Prostate gland (tissue), 2 donors: ENCODE measurements at regions not wholly inside any gene's neighbourhood (a gene's known extent, or its start where the extent isn't known, plus 50 kb on each side); places are given as distances from the start of the nearest gene placed in this dataset.

Source experiments
- DNase-seq: peaks from one replicate; pipeline ENCODE4 v3.0.0-alpha.2; 2019; ENCODE audit warnings: low spot score
- H3K27ac ChIP-seq, 2 donors: fragments of 200-600 bp; sonication (generic); 2 replicates each; pipeline ENCODE4 v1.5.1; 2017 to 2019
- H3K27me3 ChIP-seq: fragments of 200-600 bp; sonication (generic); replicated peaks from 2 replicates; pipeline ENCODE4 v1.5.1; 2019; ENCODE audit not compliant: insufficient read depth
- H3K36me3 ChIP-seq, 2 donors: fragments of 200-600 bp; sonication (generic); 1 replicate in 1 of 2; 2 replicates in 1 of 2; pipeline versions ENCODE4 v1.5.1 to v1.8.1; 2017 to 2019
- H3K4me1 ChIP-seq: fragments of 200-600 bp; sonication (generic); replicated peaks from 2 replicates; pipeline ENCODE4 v1.5.1; 2019
- H3K4me3 ChIP-seq, 2 donors: fragments of 200-600 bp; sonication (generic); 2 replicates each; pipeline ENCODE4 v1.5.1; 2017 to 2019
- H3K9me3 ChIP-seq: fragments of 200-600 bp; sonication (generic); 2 replicates; pipeline ENCODE4 v1.5.1; 2017
- POLR2A ChIP-seq: fragments of 450-650 bp; IDR thresholded peaks from one replicate; pipeline ENCODE4 v1.6.1; 2016; ENCODE audit warnings: antibody characterized with exemption, mild to moderate bottlenecking
- POLR2AphosphoS5 ChIP-seq: sonication (generic); formaldehyde crosslinking; IDR thresholded peaks from one replicate; pipeline ENCODE4 v1.6.1; 2017; ENCODE audit warnings: antibody characterized with exemption
- WGBS: methylation state at CpG from one replicate; pipeline ENCODE4 v1.1.5; 2018; 5-methylcytosine and 5-hydroxymethylcytosine counted together
- intact Hi-C: fragments of 100-400 bp; cut with DNase I; formaldehyde crosslinking; loops from one replicate; pipeline ENCODE4 v1.14.2; 2022
- TF ChIP-seq, protein P1 (sequence below), 4 experiments: fragments of 200-600 bp in 2 of 4; fragments of 450-650 bp in 2 of 4; sonication (generic) in 2 of 4; IDR thresholded peaks; 1 replicate in 3 of 4; 2 replicates in 1 of 4; pipeline ENCODE4 v1.5.1; 2016 to 2019; ENCODE audit warnings: antibody characterized with exemption in 4 of 4, mild to moderate bottlenecking in 2 of 4, moderate library complexity in 2 of 4

GRCh38 chr9:108696156-108696555 is 159.6 kb downstream of the ACTL7B start:
- H3K27ac ChIP-seq = no peak overlapping the region
- H3K27me3 ChIP-seq = no peaks in the 10 kb centered on the region
- no peak for TF ChIP-seq POLR2AphosphoS5
- TF ChIP-seq, protein P1, sequence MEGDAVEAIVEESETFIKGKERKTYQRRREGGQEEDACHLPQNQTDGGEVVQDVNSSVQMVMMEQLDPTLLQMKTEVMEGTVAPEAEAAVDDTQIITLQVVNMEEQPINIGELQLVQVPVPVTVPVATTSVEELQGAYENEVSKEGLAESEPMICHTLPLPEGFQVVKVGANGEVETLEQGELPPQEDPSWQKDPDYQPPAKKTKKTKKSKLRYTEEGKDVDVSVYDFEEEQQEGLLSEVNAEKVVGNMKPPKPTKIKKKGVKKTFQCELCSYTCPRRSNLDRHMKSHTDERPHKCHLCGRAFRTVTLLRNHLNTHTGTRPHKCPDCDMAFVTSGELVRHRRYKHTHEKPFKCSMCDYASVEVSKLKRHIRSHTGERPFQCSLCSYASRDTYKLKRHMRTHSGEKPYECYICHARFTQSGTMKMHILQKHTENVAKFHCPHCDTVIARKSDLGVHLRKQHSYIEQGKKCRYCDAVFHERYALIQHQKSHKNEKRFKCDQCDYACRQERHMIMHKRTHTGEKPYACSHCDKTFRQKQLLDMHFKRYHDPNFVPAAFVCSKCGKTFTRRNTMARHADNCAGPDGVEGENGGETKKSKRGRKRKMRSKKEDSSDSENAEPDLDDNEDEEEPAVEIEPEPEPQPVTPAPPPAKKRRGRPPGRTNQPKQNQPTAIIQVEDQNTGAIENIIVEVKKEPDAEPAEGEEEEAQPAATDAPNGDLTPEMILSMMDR (IDR thresholded peaks at IDR 0.05) = no peak
- no peak for TF ChIP-seq POLR2A
- H3K36me3 ChIP-seq = no peaks in the 10 kb centered on the region
- WGBS = 93% methylated on average over 3 of the region's 3 CpGs
- no peaks in the 10 kb centered on the region for H3K4me1 ChIP-seq
- no peaks in the 10 kb centered on the region for H3K9me3 ChIP-seq
- DNase-seq = no peak
- H3K4me3 ChIP-seq = no peak overlapping the region
- intact Hi-C loops = no loop called here

GRCh38 chr9:108694170-108694569 is 161.6 kb downstream of the ACTL7B start:
- H3K27me3 ChIP-seq = no peaks in the 10 kb centered on the region
- no peak overlapping the region for H3K27ac ChIP-seq
- TF ChIP-seq, protein P1 (IDR thresholded peaks at IDR 0.05) = no peak
- no peak for TF ChIP-seq POLR2A
- no peak for TF ChIP-seq POLR2AphosphoS5
- H3K4me1 ChIP-seq = no peaks in the 10 kb centered on the region
- DNase-seq = no peak
- no peaks in the 10 kb centered on the region for H3K9me3 ChIP-seq
- no peaks in the 10 kb centered on the region for H3K36me3 ChIP-seq
- H3K4me3 ChIP-seq = no peak overlapping the region
- WGBS = 26% methylated on average over 5 of the region's 5 CpGs
- intact Hi-C loops = no loop called here

- Histone ChIP-seq H3K4me3 (no peak overlapping the region), H3K27me3 (no peaks in the 10 kb centered on the region), H3K9me3 (no peaks in the 10 kb centered on the region), H3K4me1 (no peaks in the 10 kb centered on the region), H3K36me3 (no peaks in the 10 kb centered on the region), H3K27ac (no peak overlapping the region)
- intact Hi-C loops = no loop called here
- no peak for DNase-seq
- 82% methylated on average over 7 of the region's 7 CpGs for WGBS
- TF ChIP-seq POLR2A = no peak
- TF ChIP-seq, protein P1 (IDR thresholded peaks at IDR 0.05) = no peak
- TF ChIP-seq POLR2AphosphoS5 = no peak
These were observed 164.2 kb downstream of the ACTL7B start for GRCh38 chr9:108691614-108692013.

DNA sequence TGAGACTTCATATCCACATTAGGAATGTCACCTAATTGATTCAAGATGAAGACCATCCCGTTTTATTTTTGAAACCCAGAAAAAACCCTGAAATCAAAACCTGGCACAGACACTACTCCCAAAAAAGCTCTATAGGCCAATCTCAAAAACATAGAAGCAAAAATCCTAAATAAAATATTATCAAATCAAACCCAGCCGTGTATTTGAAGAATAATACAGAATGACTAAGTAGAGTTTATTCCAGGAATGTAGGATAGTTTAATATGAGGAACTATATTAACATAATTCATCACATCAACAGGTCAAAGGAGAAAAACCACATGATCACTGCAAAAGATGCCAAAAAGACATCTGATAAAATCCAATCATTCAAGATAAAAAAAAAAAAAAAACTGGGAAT is 167.1 kb downstream of the ACTL7B start:
- intact Hi-C loops = no loop called here
- no peak overlapping the region for H3K27ac ChIP-seq
- no peak overlapping the region for H3K4me3 ChIP-seq
- no peaks in the 10 kb centered on the region for H3K4me1 ChIP-seq
- no peaks in the 10 kb centered on the region for H3K9me3 ChIP-seq
- 76% methylated on average over 2 of the region's 2 CpGs for WGBS
- H3K36me3 ChIP-seq = no peaks in the 10 kb centered on the region
- H3K27me3 ChIP-seq = no peaks in the 10 kb centered on the region
- TF ChIP-seq POLR2AphosphoS5 (no peak), POLR2A (no peak)
- TF ChIP-seq, protein P1 (IDR thresholded peaks at IDR 0.05) = no peak
- no peak for DNase-seq

GRCh38 chr9:108688051-108688450 is 167.7 kb downstream of the ACTL7B start:
- 91% methylated on average over 3 of the region's 3 CpGs for WGBS
- TF ChIP-seq, protein P1 (IDR thresholded peaks at IDR 0.05) = no peak
- TF ChIP-seq POLR2A = no peak
- H3K4me1 ChIP-seq = no peaks in the 10 kb centered on the region
- intact Hi-C loops = no loop called here
- H3K4me3 ChIP-seq = no peak overlapping the region
- DNase-seq = no peak
- H3K27me3 ChIP-seq = no peaks in the 10 kb centered on the region
- no peak overlapping the region for H3K27ac ChIP-seq
- no peaks in the 10 kb centered on the region for H3K36me3 ChIP-seq
- H3K9me3 ChIP-seq = no peaks in the 10 kb centered on the region
